PC-3 (cell line): ENCODE measurements at regions not wholly inside any gene's neighbourhood (a gene's known extent, or its start where the extent isn't known, plus 50 kb on each side); places are given as distances from the start of the nearest gene placed in this dataset.

Experiments used
- EZH2 ChIP-seq: fragments of 300-600 bp; sonication (generic); IDR thresholded peaks from one replicate; pipeline ENCODE4 v1.6.1; 2017; ENCODE audit warnings: antibody characterized with exemption, mild to moderate bottlenecking, low read length; ENCODE audit not compliant: unreplicated experiment
- TF ChIP-seq, protein P1 (sequence below): fragments of 300-600 bp; sonication (generic); conservative IDR thresholded peaks from 2 replicates; pipeline ENCODE4 v1.5.1; 2017; ENCODE audit warnings: antibody characterized with exemption, low read depth, mild to moderate bottlenecking, low read length

DNA sequence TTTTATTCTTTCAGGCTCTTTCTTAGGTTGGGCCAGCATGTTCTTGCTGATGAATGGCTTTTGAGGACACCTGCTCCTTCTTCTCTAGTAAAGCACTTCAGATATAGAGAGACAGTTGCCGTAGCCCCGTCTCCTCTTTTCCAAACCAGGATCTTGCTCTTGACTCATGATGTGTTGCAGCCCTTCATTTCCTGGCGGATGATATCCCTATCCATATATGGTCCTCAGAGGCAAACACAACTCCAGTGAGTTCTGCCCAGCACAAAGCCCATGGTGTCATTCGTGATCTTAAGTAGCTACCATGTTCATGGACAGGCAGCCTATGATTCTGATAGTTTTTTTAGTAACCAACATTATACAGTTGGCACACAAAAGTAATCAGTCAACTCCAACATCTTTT, 59.8 kb upstream of the ACSL1 start:
- TF ChIP-seq, protein P1, sequence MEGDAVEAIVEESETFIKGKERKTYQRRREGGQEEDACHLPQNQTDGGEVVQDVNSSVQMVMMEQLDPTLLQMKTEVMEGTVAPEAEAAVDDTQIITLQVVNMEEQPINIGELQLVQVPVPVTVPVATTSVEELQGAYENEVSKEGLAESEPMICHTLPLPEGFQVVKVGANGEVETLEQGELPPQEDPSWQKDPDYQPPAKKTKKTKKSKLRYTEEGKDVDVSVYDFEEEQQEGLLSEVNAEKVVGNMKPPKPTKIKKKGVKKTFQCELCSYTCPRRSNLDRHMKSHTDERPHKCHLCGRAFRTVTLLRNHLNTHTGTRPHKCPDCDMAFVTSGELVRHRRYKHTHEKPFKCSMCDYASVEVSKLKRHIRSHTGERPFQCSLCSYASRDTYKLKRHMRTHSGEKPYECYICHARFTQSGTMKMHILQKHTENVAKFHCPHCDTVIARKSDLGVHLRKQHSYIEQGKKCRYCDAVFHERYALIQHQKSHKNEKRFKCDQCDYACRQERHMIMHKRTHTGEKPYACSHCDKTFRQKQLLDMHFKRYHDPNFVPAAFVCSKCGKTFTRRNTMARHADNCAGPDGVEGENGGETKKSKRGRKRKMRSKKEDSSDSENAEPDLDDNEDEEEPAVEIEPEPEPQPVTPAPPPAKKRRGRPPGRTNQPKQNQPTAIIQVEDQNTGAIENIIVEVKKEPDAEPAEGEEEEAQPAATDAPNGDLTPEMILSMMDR: no peak
- TF ChIP-seq EZH2: no peak
